Caco-2 (cell line): ENCODE measurements at regions not wholly inside any gene's neighbourhood (a gene's known extent, or its start where the extent isn't known, plus 50 kb on each side); places are given as distances from the start of the nearest gene placed in this dataset.
"Not testable (repeated sequence)": the region's sequence is repeated elsewhere in the genome, so short reads cannot be mapped to it uniquely, and the experiment has no call there.

Experiments
- BruUV-seq: library from RNA; stranded (reverse); fragments of 400-500 nt; replicated peaks from 2 replicates; lab custom pipeline; 2021; lab: Mats Ljungman, UMichigan
- CTCF ChIA-PET: fragments of 300-600 bp; sonication (Branson Sonifier 250); formaldehyde crosslinking; loops from one replicate; lab custom pipeline; 2022; ENCODE audit warnings: antibody characterized with exemption; lab: Charles Lee
- POLR2A ChIA-PET: fragments of 300-600 bp; sonication (Branson Sonifier 250); formaldehyde crosslinking; loops from one replicate; lab custom pipeline; 2022; ENCODE audit warnings: antibody characterized with exemption; lab: Charles Lee
- DNase-seq, 2 experiments: peaks; one replicate each; pipeline versions ENCODE4 v3.0.0 to v3.0.0-alpha.2; 2020 to 2022
- H3K27me3 ChIP-seq: replicated peaks from 2 replicates; pipeline ENCODE4 v1.6.0; 2011; ENCODE audit warnings: low read length; ENCODE audit not compliant: control insufficient read depth, insufficient read depth
- H3K36me3 ChIP-seq: 2 replicates; pipeline ENCODE4 v1.5.1; 2011; ENCODE audit warnings: low read length; ENCODE audit not compliant: control insufficient read depth, insufficient read depth
- H3K4me1 ChIP-seq: fragments of 250-450 bp; sonication (Bioruptor Pico); 2 replicates; pipeline ENCODE4 v1.5.1; 2020; ENCODE audit warnings: mild to moderate bottlenecking
- H3K4me3 ChIP-seq: 2 replicates; pipeline ENCODE4 v1.5.1; 2011; ENCODE audit warnings: low read depth, mild to moderate bottlenecking, control low read depth, low read length
- H3K9me3 ChIP-seq: fragments of 250-450 bp; sonication (Bioruptor Pico); 2 replicates; pipeline ENCODE4 v1.5.1; 2020; ENCODE audit warnings: mild to moderate bottlenecking, moderate library complexity
- H3K27ac Mint-ChIP-seq: one replicate; pipeline ENCODE4 v1.8.0; 2022; ENCODE audit warnings: mixed read lengths; ENCODE audit not compliant: unreplicated experiment
- H3K27me3 Mint-ChIP-seq: one replicate; pipeline ENCODE4 v1.8.0; 2022; ENCODE audit warnings: mixed read lengths; ENCODE audit not compliant: insufficient read depth, unreplicated experiment
- H3K36me3 Mint-ChIP-seq: one replicate; pipeline ENCODE4 v1.8.0; 2022; ENCODE audit warnings: mild to moderate bottlenecking, mixed read lengths; ENCODE audit not compliant: insufficient read depth, unreplicated experiment
- H3K4me1 Mint-ChIP-seq: one replicate; pipeline ENCODE4 v1.8.0; 2022; ENCODE audit warnings: low read depth, mixed read lengths; ENCODE audit not compliant: unreplicated experiment
- H3K4me3 Mint-ChIP-seq: one replicate; pipeline ENCODE4 v1.8.0; 2022; ENCODE audit warnings: mild to moderate bottlenecking, moderate library complexity, mixed read lengths; ENCODE audit not compliant: unreplicated experiment
- H3K9me3 Mint-ChIP-seq: one replicate; pipeline ENCODE4 v1.8.0; 2022; ENCODE audit warnings: mixed read lengths; ENCODE audit not compliant: unreplicated experiment
- CTCF ChIP-seq, 2 experiments: fragments of 200-600 bp in 1 of 2; IDR thresholded peaks; 1 replicate in 1 of 2; 2 replicates in 1 of 2; pipeline versions ENCODE4 v1.5.1 to v1.8.0; 2011 to 2022; ENCODE audit warnings: antibody characterized with exemption in 1 of 2, control low read depth in 1 of 2, inconsistent platforms in 1 of 2, low read depth in 1 of 2, low read length in 1 of 2, mild to moderate bottlenecking in 1 of 2, moderate library complexity in 1 of 2; ENCODE audit not compliant: insufficient read depth in 1 of 2, severe bottlenecking in 1 of 2, unreplicated experiment in 1 of 2
- intact Hi-C: fragments of 100-400 bp; cut with micrococcal nuclease; formaldehyde crosslinking; loops from one replicate; pipeline ENCODE4 v1.10.0; 2022; ENCODE audit not compliant: unreplicated experiment

GRCh38 chrX:138794246-138794645 is 82.7 kb upstream of the FGF13 start:
- Histone ChIP-seq H3K4me1 (no peaks in the 10 kb centered on the region), H3K27me3 (no peaks in the 10 kb centered on the region), H3K36me3 (no peaks in the 10 kb centered on the region), H3K9me3 (no peaks in the 10 kb centered on the region), H3K4me3 (no peak overlapping the region)
- ChIA-PET CTCF (no interaction called here), POLR2A (no interaction called here)
- Mint-ChIP-seq H3K36me3 (no peaks in the 10 kb centered on the region), H3K4me3 (no peak overlapping the region), H3K27me3 (no peaks in the 10 kb centered on the region), H3K27ac (no peak overlapping the region), H3K9me3 (no peaks in the 10 kb centered on the region), H3K4me1 (no peaks in the 10 kb centered on the region)
- no peak for TF ChIP-seq CTCF (IDR thresholded peaks at IDR 0.05; ENCODE audit: insufficient read depth in 1 of 2, low read depth in 1 of 2, low read length in 1 of 2, severe bottlenecking in 1 of 2, unreplicated experiment in 1 of 2)
- no TSS peak for BruUV-seq
- intact Hi-C loops = no loop called here
- DNase-seq = no peak

DNA sequence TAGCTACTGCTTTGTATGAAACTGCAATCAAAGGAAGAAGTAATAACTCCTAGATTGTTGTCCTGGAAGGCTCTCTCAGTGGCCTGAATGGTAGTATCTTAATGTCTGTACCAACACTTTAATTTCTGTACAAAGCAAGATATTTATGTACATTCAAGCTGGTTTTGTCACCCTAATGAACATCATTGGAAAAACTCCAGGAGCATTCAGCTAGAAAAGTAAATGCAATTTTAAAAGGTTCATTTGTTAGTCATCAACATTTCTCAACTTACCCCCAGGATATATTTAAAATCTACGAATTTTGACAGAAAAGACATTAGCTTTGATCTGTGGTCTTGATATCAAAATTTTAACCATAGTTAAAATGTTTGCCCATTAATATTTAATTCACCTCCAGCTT is 80.0 kb upstream of the FGF13 start:
- Mint-ChIP-seq H3K4me3 (no peak overlapping the region), H3K27ac (no peak overlapping the region), H3K27me3 (no peaks in the 10 kb centered on the region), H3K4me1 (no peaks in the 10 kb centered on the region), H3K36me3 (no peaks in the 10 kb centered on the region), H3K9me3 (no peaks in the 10 kb centered on the region)
- Histone ChIP-seq H3K9me3 (no peaks in the 10 kb centered on the region), H3K27me3 (no peaks in the 10 kb centered on the region), H3K4me3 (no peak overlapping the region), H3K36me3 (no peaks in the 10 kb centered on the region), H3K4me1 (no peaks in the 10 kb centered on the region)
- BruUV-seq = no TSS peak
- intact Hi-C loops = no loop called here
- no peak for TF ChIP-seq CTCF (IDR thresholded peaks at IDR 0.05; ENCODE audit: insufficient read depth in 1 of 2, low read depth in 1 of 2, low read length in 1 of 2, severe bottlenecking in 1 of 2, unreplicated experiment in 1 of 2)
- DNase-seq = no peak
- ChIA-PET POLR2A (no interaction called here), CTCF (no interaction called here)

- Histone ChIP-seq H3K4me3 (no peak overlapping the region), H3K9me3 (no peaks in the 10 kb centered on the region), H3K4me1 (no peaks in the 10 kb centered on the region), H3K27me3 (no peaks in the 10 kb centered on the region), H3K36me3 (no peaks in the 10 kb centered on the region)
- H3K27ac Mint-ChIP-seq = no peak overlapping the region
- ChIA-PET POLR2A (no interaction called here), CTCF (no interaction called here)
- no peaks in the 10 kb centered on the region for H3K27me3 Mint-ChIP-seq
- H3K9me3 Mint-ChIP-seq = peaks cover 14% of the 10 kb centered on the region
- no peaks in the 10 kb centered on the region for H3K4me1 Mint-ChIP-seq
- BruUV-seq = no TSS peak
- H3K4me3 Mint-ChIP-seq = no peak overlapping the region
- DNase-seq = no peak
- no peaks in the 10 kb centered on the region for H3K36me3 Mint-ChIP-seq
- TF ChIP-seq CTCF (IDR thresholded peaks at IDR 0.05; ENCODE audit: insufficient read depth in 1 of 2, low read depth in 1 of 2, low read length in 1 of 2, severe bottlenecking in 1 of 2, unreplicated experiment in 1 of 2) = no peak
- intact Hi-C loops = no loop called here
Measured at GRCh38 chrX:138788771-138789170, 77.3 kb upstream of the FGF13 start.

DNA sequence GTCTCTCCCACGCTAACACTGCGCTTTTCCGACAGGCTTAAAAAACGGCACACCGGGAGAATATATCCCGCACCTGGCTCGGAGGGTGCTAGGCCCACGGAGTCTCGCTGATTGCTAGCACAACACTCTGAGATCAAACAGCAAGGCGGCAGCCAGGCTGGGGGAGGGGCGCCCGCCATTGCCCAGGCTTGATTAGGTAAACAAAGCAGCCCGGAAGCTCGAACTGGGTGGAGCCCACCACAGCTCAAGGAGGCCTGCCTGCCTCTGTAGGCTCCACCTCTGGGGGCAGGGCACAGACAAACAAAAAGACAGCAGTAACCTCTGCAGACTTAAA is 67.0 kb upstream of the FGF13 start:
- peak overlapping the region; percentile 12; the same call in 1 of the 2 replicates for H3K4me3 ChIP-seq
- H3K36me3 ChIP-seq, H3K9me3 ChIP-seq, CTCF ChIA-PET, H3K9me3 Mint-ChIP-seq, H3K36me3 Mint-ChIP-seq, H3K27me3 Mint-ChIP-seq, H3K4me1 Mint-ChIP-seq, POLR2A ChIA-PET, H3K27me3 ChIP-seq, H3K4me1 ChIP-seq, BruUV-seq: not testable (repeated sequence)
- peak; percentile 29 to 44 for DNase-seq
- H3K27ac Mint-ChIP-seq = peak overlapping the region; percentile 73
- intact Hi-C loops = loop anchor here (5.0 to 10.0 kb wide), 2 partner anchors 349 to 1196 kb away; no protein-coding TSS in a partner anchor
- peak overlapping the region; percentile 64 for H3K4me3 Mint-ChIP-seq

DNA sequence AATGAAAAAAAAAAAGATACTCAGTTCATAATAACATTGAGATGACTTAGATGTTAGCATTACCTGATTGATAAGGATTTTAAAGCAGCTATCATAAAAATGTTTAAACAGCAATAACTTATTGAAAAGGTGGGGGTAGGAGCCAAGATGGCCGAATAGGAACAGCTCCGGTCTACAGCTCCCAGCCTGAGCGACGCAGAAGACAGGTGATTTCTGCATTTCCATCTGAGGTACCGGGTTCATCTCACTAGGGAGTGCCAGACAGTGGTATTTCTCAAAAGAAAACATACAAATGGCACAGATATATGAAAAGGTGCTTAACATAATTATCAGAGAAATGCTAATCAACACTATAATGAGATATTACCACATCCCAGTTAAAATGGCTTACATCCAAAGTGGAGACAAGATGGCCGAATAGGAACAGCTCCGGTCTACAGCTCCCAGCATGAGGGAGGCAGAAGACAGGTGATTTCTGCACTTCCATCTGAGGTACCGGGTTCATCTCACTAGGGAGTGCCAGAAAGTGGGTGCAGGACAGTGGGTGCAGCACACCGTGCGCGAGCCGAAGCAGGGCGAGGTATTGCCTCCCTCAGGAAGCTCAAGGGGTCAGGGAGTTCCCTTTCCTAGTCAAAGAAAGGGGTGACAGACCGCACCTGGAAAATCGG is 66.5 kb upstream of the FGF13 start:
- H3K4me3 ChIP-seq = peak overlapping the region; percentile 12; the same call in 1 of the 2 replicates
- H3K27me3 Mint-ChIP-seq, H3K9me3 ChIP-seq, H3K36me3 ChIP-seq, BruUV-seq, H3K4me1 ChIP-seq, H3K36me3 Mint-ChIP-seq, POLR2A ChIA-PET, H3K9me3 Mint-ChIP-seq, CTCF ChIA-PET, H3K27me3 ChIP-seq, H3K4me1 Mint-ChIP-seq: not testable (repeated sequence)
- intact Hi-C loops = loop anchor here (5.0 to 10.0 kb wide), 2 partner anchors 349 to 1197 kb away; no protein-coding TSS in a partner anchor
- H3K27ac Mint-ChIP-seq = peak overlapping the region; percentile 73
- peak overlapping the region; percentile 64 for H3K4me3 Mint-ChIP-seq
- DNase-seq = peak in 1 of 2 experiments; percentile 1
